Lung (tissue), 11 donors: ENCODE measurements at regions not wholly inside any gene's neighbourhood (a gene's known extent, or its start where the extent isn't known, plus 50 kb on each side); places are given as distances from the start of the nearest gene placed in this dataset.

Source experiments
- ATAC-seq: fragments of 200-7000 bp; cut with Tn5 transposase; one replicate; pipeline ENCODE4 v1.9.1; 2020; ENCODE audit warnings: moderate number of reproducible peaks; ENCODE audit not compliant: insufficient read depth, low FRiP score
- DNase-seq, 3 donors: peaks; one replicate each; pipeline ENCODE4 v3.0.0-alpha.2; 2013 to 2017
- H3K27ac ChIP-seq, 2 donors: one replicate each; pipeline ENCODE4 v1.5.1; 2013; ENCODE audit warnings: mild to moderate bottlenecking in 2 of 2, moderate library complexity in 2 of 2, control low read depth in 1 of 2, inconsistent platforms in 1 of 2, low read depth in 1 of 2, low read length in 1 of 2
- H3K27me3 ChIP-seq, 3 donors: one replicate each; pipeline ENCODE4 v1.5.1; 2013; ENCODE audit warnings: low read length in 2 of 3; ENCODE audit not compliant: control insufficient read depth in 3 of 3, insufficient read depth in 3 of 3
- H3K36me3 ChIP-seq, 4 donors: one replicate each; pipeline ENCODE4 v1.5.1; 2013; ENCODE audit warnings: low read length in 4 of 4, mild to moderate bottlenecking in 1 of 4, moderate library complexity in 1 of 4; ENCODE audit not compliant: control insufficient read depth in 4 of 4, insufficient read depth in 4 of 4
- H3K4me1 ChIP-seq, 5 donors: one replicate each; pipeline ENCODE4 v1.5.1; 2013; ENCODE audit warnings: low read length in 5 of 5, mild to moderate bottlenecking in 2 of 5, moderate library complexity in 1 of 5; ENCODE audit not compliant: control insufficient read depth in 5 of 5, insufficient read depth in 5 of 5
- H3K4me3 ChIP-seq: one replicate; pipeline ENCODE4 v1.5.1; 2013; ENCODE audit warnings: mild to moderate bottlenecking, control low read depth, moderate library complexity
- H3K9ac ChIP-seq, 2 donors: one replicate each; pipeline ENCODE4 v1.5.1; 2013; ENCODE audit warnings: low read length in 2 of 2, control low read depth in 1 of 2; ENCODE audit not compliant: insufficient read depth in 1 of 2
- H3K9me3 ChIP-seq, 4 donors: one replicate each; pipeline ENCODE4 v1.5.1; 2013; ENCODE audit warnings: low read length in 3 of 4, mild to moderate bottlenecking in 1 of 4, moderate library complexity in 1 of 4; ENCODE audit not compliant: control insufficient read depth in 4 of 4, insufficient read depth in 3 of 4
- CTCF ChIP-seq: IDR thresholded peaks from 2 replicates; pipeline ENCODE4 v1.5.1; 2012; ENCODE audit warnings: mild to moderate bottlenecking; ENCODE audit errors: control extremely low read depth, extremely low read depth
- WGBS, 2 donors: extraction: QIAGEN DNeasy Blood & Tissue Kit; methylation state at CpG; one replicate each; pipeline ENCODE4 v1.1.7; 2013; 5-methylcytosine and 5-hydroxymethylcytosine counted together
- donor health status: control.
- donor health status: control.
- donor health status: Bipolar disorder and iron deficiency.
- donor health status: healthy.
- donor health status: DM: yes; HTN: yes; CAD: no.

DNA sequence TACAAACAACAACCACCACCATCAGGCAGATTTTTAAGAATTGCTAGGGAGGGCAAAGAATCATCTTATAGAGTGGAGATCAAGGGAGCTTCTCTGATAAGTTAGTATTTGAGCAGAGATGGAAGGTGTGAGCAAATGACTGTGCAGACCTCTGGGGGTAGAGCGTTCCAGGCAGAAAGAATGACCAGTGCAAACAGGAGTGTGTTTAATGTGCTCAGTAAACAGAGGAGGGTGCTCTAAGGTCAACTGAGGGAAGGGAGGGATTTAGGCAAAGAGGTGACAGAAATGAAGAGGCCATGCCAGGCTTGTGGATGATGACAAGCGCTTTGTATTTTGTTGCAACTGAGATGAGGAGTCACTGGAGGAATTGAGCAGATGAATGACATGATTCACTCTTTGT is 172.5 kb upstream of the GJB5 start:
- peaks cover 0 to 3% (median 0%) of the 10 kb centered on the region in 4 donors for H3K9me3 ChIP-seq
- no peaks in the 10 kb centered on the region for H3K36me3 ChIP-seq
- H3K4me1 ChIP-seq, result no peaks in the 10 kb centered on the region
- H3K27me3 ChIP-seq, result no peaks in the 10 kb centered on the region
- no peak for ATAC-seq
- H3K9ac ChIP-seq, result no peak overlapping the region
- H3K4me3 ChIP-seq, result no peak overlapping the region
- WGBS, 2 donors, result 80 to 82% methylated on average over 2 of the region's 2 CpGs
- DNase-seq, result no peak
- TF ChIP-seq CTCF, result no peak
- H3K27ac ChIP-seq, result no peak overlapping the region

DNA sequence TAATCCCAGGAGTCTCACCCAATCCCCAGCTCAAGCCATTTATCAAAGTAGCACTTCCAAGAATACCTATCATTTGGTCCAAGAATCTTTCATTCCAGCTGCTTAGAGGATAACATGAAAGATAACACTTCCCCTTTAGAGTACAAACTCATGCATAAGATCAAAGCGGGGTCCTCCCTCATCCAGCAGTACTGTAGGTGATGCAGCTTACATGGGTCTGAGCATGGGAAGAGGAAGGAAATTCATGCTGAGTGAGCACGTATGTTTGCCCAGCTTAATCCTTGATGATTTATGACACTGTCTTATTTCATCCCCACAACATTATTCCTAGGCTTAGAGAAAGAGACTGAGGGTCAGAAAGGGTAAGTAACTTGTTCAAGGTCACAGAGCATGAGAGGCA is 167.1 kb upstream of the GJB5 start:
- Histone ChIP-seq H3K9me3 (no peaks in the 10 kb centered on the region), H3K4me3 (no peak overlapping the region), H3K36me3 (no peaks in the 10 kb centered on the region), H3K27ac (no peak overlapping the region), H3K27me3 (no peaks in the 10 kb centered on the region), H3K9ac (no peak overlapping the region), H3K4me1 (no peaks in the 10 kb centered on the region)
- ATAC-seq (no peak), DNase-seq (no peak)
- TF ChIP-seq CTCF, result no peak
- WGBS, 2 donors, result 50 to 53% methylated on average over 2 of the region's 2 CpGs

GRCh38 chr1:34590211-34590623 is 164.6 kb upstream of the GJB5 start:
- Histone ChIP-seq H3K27me3 (no peaks in the 10 kb centered on the region), H3K9ac (no peak overlapping the region), H3K27ac (no peak overlapping the region), H3K9me3 (peaks cover 0 to 4% (median 0%) of the 10 kb centered on the region in 4 donors), H3K4me1 (no peaks in the 10 kb centered on the region), H3K36me3 (no peaks in the 10 kb centered on the region), H3K4me3 (no peak overlapping the region)
- WGBS, 2 donors, result 43 to 51% methylated on average over 4 of the region's 4 CpGs
- ATAC-seq (no peak), DNase-seq (peak; percentile 6 to 38 (median 29))
- TF ChIP-seq CTCF, result no peak

DNA sequence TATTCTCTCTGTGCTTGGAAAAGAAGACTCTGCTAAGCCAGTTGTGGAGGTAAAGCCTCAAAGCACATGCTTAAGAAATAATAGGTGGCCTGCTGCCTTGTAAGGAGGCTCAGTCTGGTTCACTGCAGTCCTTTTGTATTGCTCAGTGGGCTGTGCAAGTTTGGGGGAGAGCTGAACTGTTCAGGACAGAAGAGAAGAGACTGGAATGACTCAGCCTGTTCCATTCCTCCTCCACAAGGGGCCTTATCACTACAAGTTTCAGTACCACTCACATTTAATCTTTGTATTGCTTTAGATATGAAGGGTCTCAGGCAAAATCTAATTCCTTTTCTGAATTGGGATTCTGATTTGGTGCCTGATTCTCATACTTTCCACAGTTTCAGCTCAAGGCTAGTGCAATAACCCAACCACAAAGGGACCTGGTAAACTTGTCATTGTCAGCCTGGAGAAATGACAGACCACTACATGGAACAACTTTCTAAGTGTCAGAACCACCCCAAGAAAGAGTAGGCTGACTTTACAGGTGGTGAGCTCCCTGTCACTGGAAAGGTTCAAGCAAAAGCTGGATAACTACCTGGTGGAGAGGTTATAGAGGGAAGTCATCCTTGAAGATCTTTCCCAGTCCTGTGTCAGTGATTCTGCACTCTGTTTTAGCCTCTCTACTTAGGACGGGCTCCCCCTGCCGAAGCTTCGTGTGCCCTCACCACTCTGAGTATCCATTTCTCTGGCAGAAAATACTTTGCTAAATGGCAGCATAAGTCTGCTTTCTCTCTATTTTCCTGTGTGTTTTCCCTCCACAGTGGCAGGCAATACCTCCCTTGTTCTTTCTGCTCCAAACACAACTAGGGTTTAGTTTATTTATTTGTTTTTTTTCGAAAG is 162.9 kb upstream of the GJB5 start:
- Histone ChIP-seq H3K27me3 (no peaks in the 10 kb centered on the region), H3K27ac (no peak overlapping the region), H3K9me3 (peaks cover 0 to 4% (median 0%) of the 10 kb centered on the region in 4 donors), H3K4me1 (no peaks in the 10 kb centered on the region), H3K4me3 (no peak overlapping the region), H3K9ac (no peak overlapping the region), H3K36me3 (no peaks in the 10 kb centered on the region)
- WGBS, 2 donors, result 72 to 80% methylated on average over 4 of the region's 4 CpGs
- TF ChIP-seq CTCF, result no peak
- ATAC-seq, result no peak
- DNase-seq, result no peak
